ENCODE measurements at regions not wholly inside any gene's neighbourhood (a gene's known extent, or its start where the extent isn't known, plus 50 kb on each side); places are given as distances from the start of the nearest gene placed in this dataset.
A peak's percentile ranks its signal among the peaks of the same experiment; 100 is the strongest.

DNA sequence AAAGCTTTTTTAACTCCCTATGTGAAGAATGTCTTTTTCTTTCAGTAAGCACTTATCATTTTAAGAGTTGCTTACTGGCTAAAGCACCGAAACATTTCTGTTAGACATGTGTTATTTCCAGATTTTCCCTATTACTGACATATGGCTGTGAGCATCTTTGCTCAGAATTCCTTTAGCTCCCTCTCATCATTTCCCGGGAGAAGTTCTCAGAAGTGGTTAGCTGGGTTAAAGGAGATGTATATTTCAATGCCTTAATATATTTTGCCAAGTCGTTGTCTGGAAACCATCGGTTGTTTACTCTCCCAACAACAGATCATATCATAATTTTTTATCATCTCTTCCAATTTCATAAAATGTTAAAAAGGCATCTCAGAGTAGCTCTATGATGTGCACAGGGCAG lies 396.5 kb downstream of the OCA2 start:
- DNase-seq (ENCODE audit: low read depth in 3 of 3): no peak

DNA sequence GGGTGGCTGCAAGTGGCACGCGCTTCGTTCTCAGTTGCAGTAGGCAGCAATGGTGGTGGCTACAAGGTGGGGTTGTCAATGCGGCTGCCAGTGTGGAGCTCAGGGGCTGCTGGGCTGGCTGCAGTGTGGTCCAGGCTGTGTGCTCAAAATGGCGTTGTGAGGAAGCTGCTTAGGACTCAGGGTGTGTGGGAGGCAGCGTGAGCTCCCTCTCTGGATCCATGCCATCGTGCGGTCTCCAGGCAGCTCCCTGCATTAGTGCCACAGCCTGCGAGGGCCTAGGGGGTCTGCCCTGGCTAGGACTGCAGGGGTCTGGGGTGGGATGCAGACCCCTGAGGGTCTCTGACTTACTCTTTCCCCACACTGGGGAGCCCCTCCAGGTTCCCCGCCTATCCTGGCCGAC lies 397.2 kb downstream of the OCA2 start:
- no peak for DNase-seq (ENCODE audit: low read depth in 3 of 3)

DNA sequence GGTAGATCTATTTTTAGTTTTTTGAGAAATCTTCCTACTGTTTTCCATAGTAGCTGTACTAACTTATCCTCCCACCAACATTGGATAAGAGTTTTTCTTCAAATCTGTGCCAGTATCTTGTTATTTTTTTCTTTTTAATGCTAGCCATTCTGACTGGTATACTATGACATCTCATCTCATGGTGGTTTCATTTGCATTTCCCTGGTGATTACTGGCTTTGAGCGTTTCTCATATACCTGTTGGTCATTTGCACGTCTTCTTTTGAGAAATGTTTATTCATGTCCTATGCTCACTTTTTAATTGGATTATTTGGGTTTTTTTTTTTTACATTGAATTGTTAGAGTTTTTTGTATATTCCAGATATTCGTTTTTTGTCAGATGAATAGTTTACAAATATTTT lies 398.1 kb downstream of the OCA2 start:
- no peak for DNase-seq (ENCODE audit: low read depth in 3 of 3)

DNA sequence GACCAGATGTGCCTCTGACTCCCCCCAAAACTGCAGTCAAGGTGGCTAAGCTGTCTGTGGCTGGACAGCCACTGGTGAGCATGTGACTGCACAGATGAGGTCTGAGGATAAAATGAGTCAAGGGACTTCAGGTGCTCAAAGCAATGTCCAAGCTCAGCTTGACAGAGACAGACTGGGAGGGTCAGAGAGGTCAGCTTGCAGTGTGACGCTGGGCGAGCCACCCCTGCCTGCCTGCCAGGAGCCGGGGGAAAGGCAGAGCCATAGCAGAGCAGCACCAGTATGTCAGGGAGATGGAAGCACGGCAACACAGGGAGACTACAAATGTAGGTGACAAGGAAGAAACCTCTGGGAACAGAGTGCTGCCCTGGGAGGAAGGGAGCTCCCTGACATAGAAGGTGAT lies 399.4 kb downstream of the OCA2 start:
- no peak for DNase-seq (ENCODE audit: low read depth in 3 of 3)

DNA sequence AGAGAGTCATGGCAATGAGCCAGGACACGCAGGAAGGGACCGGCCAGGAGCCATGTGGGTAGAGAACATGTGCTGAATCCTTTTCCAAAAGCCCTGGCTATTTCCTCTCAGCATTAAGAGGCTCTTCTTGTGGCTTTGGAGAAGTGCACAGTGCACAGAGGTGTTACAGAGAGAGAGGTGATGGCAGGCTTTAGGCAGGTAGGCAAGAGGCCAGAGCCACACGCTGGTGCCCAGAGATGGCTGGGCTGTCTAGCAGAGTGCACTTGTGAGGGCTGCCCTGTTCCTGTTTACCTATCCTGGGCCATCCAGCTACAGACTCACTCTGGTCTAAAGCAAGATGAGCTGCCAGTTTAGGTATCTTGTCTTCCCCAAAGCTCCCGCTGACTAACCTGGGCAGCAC lies 402.6 kb downstream of the OCA2 start:
- DNase-seq (ENCODE audit: low read depth in 3 of 3): no peak

DNA sequence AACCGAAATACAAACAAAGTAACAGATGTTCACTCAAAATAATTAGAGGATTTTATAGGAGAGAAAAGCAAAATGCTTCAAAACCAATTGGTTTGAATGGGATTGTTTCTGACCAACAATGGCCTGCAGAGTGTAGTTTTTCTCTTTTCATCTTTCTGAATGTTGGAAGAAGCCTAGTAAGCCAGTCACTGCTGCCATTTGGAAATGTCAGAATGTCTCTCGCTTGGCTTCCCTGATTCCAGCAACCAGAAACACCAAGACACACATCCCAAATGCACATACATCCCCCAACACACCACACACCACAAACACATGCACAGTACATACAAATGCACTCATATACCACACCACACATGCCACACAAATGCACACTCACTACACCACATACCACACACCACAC lies 403.4 kb downstream of the OCA2 start:
- DNase-seq (ENCODE audit: low read depth in 3 of 3): no peak

DNA sequence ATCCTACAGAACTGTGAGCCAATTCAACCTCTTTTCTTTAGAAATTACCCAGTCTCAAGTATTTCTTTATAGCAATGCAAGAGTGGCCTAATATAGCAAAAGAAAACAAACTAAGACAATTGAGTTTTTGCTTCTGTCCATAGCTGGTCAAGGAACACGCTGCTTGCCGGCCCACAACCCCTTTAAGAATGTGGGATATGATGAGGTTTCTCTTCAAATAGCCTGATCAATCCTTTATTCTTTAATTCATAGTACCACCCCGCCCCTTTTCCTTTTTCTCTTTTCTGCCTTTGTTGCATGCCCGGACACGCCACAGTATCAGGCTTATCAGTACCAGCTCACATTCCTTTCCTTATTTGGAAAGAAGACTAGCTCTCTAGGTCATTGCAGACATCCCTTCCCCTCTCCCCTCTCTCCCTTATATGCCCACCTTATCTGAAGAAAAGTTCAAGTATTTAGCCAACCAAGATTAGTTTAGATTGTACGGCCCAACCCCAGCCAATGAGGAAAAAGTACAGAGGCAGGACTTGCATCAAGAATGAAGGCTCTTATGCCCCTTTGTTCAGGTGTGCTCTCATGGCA lies 404.5 kb downstream of the OCA2 start:
- DNase-seq (ENCODE audit: low read depth in 3 of 3): no peak

DNA sequence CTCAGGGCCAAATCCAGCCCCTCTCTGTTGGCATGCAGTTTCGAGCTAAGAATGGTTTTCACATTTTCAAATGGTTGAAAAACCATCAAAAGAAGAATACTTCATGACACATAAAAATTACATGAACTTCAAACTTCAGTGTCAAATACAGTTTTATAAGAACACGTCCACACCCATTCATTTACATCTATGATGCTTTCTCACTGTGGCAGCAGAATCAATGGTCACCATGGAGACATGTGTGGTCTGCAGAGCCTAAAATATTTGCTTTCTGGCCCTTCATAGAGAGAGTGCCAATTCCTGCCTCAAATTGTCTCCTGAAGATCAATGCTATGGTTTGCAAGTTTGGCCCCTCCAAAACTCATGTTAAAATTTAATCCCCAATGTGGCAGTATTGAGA lies 405.8 kb downstream of the OCA2 start:
- DNase-seq (ENCODE audit: low read depth in 3 of 3): no peak

DNA sequence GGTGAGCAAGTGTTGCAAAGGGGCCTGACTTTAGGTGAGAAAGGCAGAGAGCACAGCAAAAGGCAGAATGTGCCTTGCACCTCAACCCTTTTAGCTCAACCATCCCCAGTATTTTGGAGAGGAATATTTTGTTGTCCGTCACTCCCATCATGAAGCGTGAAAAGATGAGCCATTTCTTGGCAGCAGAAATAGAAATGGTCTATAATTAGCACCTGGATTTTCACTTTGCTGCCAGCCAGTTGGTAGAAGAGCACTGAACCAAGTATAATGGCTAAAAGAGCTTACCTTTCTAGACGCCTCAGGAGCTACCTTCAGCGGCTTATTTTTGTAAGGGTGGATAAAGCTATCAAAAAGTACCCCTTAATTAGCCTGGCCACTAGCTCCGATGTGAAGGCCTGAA lies 406.7 kb downstream of the OCA2 start:
- DNase-seq (ENCODE audit: low read depth in 3 of 3): no peak

DNA sequence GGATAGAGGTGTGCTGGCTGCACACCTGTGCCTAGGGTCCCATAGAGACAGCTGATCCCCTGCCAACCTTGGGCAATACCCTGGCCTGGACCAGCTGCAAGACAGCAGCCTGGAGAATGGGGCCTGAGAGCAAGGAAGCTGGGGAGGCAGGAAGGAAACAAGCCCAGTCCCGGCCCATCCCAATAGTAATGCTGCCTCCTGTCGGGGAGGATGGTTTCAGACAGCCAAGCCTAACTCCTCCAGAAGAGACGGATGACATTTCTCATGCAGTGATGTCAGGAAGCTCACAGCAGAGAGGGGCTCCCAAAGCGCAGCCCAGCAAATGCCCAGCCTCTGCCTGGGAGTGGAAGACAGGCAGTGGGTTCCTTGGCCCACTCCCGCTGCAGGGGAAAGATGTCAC lies 408.8 kb downstream of the OCA2 start:
- no peak for DNase-seq (ENCODE audit: low read depth in 3 of 3)

DNA sequence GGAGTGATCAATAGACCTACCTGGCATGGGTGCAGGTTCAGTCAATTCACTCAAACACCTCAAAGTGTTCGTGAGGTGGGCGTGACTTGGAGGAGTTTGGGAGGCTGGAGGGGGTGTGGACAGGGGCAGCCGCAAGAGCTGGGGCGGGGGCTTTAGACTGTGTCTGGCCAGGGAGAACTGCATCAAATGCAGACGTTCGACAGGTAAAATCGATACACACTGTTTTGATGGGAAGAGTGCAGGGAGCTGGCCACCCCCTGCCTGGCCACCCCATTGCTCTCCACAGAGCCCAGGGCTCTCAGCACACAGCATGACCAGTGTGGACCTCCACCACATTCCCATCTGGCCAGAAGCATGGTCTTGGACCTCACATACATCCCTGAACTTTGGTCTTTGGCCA lies 412.1 kb downstream of the OCA2 start:
- no peak for DNase-seq (ENCODE audit: low read depth in 3 of 3)

DNA sequence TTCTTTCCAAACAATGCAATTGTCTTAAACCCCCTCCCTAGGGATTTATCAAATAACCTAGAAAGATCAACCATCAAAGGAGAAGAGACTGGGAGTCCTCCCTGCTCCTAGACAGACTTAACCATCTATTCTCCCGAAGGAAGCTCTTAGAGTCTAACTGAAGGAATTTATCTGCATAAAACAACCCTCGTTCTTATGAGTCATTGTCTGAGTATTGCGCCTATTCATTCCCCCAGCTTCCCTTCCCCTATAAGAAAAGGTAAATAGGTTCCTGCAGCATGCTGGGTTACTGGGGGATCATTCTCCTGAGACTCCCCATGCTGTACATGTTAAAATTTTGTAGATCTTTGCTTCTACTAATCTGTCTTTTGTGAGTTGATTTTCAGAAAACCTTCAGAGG lies 412.7 kb downstream of the OCA2 start:
- DNase-seq (ENCODE audit: low read depth in 3 of 3): no peak

DNA sequence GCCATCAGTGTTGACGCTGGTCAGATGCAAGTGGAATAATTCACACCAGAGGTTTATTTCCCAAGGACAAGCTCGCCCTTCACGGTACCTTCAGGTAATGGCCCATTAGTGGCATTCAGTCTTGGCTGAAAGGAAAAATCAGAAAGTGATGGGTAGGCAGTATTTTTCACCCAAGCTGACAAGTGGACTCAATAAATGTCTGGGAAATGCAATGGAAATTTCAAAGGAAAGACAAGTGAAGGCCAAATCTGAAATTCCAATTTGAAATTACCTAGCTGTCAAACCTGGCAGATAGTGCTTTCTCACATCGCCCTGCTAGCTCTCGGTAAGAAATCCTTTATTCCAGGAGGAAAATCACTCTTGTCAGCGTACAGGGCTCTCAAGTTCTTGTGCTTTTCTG lies 413.5 kb downstream of the OCA2 start:
- DNase-seq (ENCODE audit: low read depth in 3 of 3): no peak

DNA sequence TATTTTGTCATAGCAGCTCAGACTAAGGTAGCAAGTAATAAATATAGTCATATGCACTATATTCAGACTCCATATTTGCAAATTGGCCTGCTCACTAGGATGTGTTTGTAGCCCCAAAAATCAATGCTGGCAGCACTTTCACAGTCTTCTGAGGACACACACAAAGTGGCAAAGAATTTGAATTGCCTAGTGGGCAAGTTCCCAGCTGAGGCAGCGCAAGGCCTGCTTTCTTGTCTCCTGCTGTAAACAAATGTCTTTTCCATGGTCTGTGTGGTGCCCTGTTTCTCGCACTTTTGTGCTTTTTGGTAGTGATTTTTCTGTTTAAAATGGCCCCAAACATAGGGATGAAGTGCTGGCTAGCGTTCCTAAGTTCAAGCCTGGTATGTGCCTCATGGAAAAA lies 416.0 kb downstream of the OCA2 start:
- no peak for DNase-seq (ENCODE audit: low read depth in 3 of 3)

DNA sequence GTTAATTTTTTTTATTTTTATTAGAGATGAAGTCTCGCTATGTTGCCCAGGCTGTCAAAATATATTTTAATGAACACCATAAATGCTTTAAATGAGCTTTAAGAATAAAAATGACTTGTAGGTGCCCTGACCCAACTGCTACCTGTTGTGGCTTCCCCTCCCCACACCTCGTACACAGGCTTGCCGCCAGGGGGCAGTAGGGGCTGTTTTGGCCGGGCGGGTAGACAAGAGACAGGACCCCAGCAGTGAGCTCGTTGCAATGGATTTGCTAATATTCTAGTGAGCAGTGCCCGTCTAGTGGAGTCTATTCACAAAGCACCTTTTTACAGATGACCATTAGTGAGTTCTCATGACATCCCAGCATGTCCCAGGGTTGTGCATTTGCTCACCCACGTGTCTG lies 418.1 kb downstream of the OCA2 start:
- DNase-seq (ENCODE audit: low read depth in 3 of 3): peak in 2 of 3 donors; percentile 10 to 36

DNA sequence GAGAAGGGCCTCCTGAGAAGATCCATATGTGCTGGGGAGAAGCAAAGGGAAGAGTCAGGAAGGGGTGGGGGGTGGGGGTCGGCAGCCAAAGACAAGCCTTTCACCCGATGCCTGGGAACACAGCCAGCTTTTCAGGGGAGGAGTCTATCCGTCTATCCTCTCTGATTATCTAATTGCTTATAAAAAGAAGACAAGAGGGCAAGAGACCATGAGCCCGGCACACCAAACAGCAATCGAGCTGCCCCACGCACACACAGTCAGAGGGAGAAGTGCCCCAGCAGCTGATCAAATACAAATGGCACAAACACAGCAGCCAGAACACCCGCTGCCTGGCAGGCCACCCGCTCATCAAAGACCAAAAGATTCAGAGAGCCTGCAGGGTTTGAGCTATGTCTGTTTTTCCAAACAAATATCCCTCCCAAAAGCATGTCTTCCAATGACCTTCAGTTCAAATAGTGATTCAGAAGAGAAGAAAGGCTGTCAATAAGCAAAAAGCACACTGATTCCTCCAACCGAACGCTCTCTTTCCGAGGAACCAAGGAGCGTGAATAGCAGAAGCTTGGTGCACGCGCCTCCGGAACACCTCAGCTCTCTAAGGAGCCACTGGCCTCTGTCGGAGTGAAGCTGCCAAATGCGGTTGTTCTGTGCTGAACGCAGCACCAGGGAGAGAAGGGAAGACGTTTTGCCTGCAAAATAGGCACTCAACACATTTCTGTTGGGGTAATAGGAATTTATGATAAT lies 419.2 kb downstream of the OCA2 start:
- DNase-seq (ENCODE audit: low read depth in 3 of 3): no peak

DNA sequence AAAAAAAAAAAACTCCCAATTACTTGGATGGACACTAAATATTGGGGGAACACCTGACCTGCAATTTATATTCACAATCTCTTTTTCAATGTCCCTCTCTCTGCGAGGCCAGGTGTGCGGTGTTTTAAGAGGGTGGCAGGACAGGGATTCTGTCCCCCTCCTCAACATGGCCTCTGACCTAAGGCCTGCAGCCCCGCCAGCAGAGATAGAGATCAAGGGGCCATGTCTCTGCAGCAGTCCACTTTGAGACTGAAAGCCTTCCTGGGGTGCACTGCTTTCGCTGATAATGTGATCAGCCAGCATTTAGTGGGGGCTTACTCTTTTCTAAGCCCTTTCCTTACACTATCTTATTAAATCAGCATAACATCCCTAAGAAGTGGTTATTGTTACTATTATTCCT lies 419.9 kb downstream of the OCA2 start:
- DNase-seq (ENCODE audit: low read depth in 3 of 3): no peak

DNA sequence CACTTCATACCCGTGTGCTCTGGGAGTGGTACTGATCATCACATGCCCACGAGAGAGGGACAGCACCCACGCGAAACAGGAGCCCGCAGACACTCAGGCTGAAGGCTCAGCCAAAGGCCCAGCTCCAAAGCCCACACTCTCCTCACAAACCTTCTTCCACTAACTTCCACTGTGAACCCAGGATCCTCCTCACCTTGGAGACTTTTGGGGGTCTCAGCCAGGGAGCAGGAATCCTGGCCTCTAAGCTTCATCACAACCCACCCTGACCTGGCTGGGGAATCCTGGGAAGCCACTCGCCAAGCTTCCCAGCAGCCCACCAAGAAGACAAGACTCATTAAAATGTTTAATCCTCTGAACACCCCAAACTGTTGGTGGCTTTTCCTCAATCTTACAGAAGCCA lies 421.2 kb downstream of the OCA2 start:
- no peak for DNase-seq (ENCODE audit: low read depth in 3 of 3)

DNA sequence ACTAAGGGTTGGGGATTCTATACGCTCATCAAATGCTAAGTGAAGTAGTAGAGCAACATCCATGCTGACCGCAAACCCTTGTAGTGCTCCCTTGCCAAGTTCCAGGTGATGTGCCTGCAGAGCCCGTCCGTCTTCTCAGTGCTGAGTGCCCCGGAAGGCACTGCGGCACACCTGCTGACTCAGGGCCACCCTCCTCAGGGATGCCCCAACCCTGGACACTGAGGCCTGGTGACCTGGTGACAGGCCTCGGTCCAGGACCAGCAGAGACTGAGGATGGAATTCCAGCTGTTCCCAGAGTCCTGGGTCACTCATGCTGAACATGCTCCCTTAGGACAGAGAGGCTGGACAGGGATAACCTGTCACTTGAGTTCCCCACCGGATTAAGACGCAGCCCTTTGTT lies 422.5 kb downstream of the OCA2 start:
- no peak for DNase-seq (ENCODE audit: low read depth in 3 of 3)

DNA sequence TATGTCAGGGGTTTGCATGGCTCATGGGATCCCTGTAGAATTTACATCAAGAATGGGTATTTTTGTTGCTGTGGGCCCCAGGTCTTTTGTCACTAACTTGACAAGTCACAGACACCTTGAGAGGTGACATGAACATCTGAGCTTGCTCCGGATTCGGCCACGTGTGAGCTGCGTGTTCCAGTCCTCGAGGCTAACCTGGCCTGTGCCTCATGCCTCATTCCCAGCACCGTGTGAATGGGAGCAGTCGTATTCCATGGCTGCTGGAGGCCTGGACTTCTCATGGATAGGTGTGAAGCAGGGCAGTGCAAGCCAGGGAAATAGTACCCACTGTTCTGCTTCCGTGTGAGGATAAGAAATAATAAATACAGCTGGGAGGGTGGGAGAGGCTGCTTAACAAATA lies 423.5 kb downstream of the OCA2 start:
- DNase-seq (ENCODE audit: low read depth in 3 of 3): no peak

DNA sequence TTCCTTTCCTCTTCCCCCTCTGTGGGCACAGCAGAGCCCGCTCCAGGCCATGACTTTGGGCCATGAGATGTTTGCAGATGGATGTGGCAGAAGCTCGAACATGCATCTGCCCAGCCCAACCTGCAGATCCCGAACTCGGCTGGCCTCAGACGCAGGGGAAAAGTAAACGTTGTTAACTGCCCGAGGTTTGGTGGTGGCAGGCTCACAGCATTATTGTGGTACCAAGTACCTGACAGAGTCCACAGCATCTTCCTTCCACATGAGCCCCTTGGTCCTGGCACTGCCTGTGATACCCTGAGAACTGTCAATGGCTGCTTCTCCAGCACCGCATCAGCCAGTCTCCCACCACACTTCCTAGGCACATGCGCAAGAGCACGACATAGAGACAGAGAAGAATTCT lies 424.3 kb downstream of the OCA2 start:
- DNase-seq (ENCODE audit: low read depth in 3 of 3): no peak

DNA sequence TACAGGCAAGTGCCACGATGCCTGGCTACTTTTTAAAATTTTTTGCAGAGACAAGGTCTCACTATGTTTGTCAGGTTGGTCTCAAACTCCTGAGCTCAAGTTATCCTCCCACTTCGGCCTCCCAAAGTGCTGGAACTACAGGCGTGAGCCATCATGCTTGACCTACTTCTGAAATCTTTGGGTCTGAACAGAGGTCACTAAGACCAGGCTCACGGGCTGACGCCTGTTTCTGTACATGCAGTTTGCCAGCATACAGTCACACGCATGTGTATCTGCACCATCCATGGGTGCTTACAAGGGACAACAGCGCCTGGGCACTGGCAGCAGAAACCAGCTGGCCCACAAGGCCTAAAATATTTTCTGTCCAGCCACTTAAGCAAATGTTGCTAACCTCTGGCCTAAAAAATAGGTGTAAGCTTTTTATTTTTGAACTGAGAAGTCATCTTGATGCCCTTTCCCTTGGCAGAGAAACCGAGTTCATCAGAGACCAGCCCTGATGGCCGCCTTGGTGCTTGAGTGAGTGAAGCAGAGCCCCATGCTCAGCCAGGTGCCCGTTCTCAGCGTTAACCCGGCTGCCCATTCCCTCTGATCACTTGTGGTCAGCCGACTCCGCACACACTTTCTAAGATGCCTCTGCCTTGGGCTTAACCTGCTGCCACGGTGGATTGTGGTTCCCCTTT lies 425.2 kb downstream of the OCA2 start:
- no peak for DNase-seq (ENCODE audit: low read depth in 3 of 3)

DNA sequence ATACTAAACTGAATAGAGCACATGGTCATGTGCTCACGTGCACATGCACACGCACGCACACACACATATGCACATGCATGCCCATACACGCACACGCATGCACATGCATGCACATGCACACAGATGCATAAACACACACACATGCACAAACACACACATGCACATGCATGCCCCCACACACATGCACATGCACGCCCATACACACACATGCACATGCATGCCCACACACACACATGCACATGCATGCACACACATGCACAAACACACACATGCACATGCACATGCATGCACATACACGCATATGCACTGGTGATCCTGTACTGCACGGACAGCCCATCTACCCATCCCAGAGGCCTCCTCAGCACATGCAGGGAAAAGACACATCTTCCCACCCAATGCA lies 426.6 kb downstream of the OCA2 start:
- DNase-seq (ENCODE audit: low read depth in 3 of 3): no peak

Data from stimulated activated CD4-positive, alpha-beta T cell treated with anti-CD3 and anti-CD28 coated beads, TNF-alpha, amount 100 ng/mL, for 48 hours (primary cell).